SK-MEL-5 (cell line): ENCODE measurements at regions not wholly inside any gene's neighbourhood (a gene's known extent, or its start where the extent isn't known, plus 50 kb on each side); places are given as distances from the start of the nearest gene placed in this dataset.
"Not testable (repeated sequence)": the region's sequence is repeated elsewhere in the genome, so short reads cannot be mapped to it uniquely, and the experiment has no call there.

ENCODE experiments used
- DNase-seq: peaks from one replicate; pipeline ENCODE4 v3.0.0-alpha.2; 2016; ENCODE audit warnings: low read depth, low spot score
- in situ Hi-C: cut with HindIII; loops from 2 replicates; pipeline ENCODE4 v1.10.0; 2016; ENCODE audit warnings: low sequenced_read_pairs, high pct_unique_total_duplicates, low pct_unique_long_range_greater_than_20kb

- in situ Hi-C loops, DNase-seq: not testable (repeated sequence)
These were observed 81.1 kb downstream of the THSD1 start for GRCh38 chr13:52324831-52325230.

GRCh38 chr13:52319876-52320275, 86.1 kb downstream of the THSD1 start:
- no peak for DNase-seq
- in situ Hi-C loops = no loop called here

GRCh38 chr13:52309833-52310232, 96.1 kb downstream of the THSD1 start:
- DNase-seq, in situ Hi-C loops: not testable (repeated sequence)

DNA sequence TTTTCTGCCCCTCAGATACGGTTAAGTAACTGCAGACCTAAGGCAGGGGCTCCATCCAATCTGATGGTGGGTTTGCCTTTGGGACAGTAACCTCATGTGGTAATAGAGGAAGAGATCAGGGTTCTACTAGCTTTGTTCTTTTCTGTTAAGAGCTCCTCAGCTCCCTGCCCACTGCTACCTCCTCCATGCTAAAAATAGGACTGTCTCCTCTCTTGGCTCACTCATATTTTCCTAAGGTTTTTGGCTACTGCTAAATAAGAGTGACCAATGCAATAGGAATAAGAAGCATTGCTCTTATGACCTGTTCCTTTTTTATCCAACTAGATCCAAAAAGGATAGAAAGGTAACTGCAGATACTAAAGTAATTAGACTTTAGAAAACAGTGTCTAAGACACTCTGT, 99.6 kb downstream of the THSD1 start:
- in situ Hi-C loops = not testable (repeated sequence)

GRCh38 chr13:52303098-52303497, 102.9 kb downstream of the THSD1 start:
- DNase-seq, in situ Hi-C loops: not testable (repeated sequence)

More for the DNA sequence above, 99.6 kb downstream of the THSD1 start:
- not testable (repeated sequence) for DNase-seq

- in situ Hi-C loops, DNase-seq: not testable (repeated sequence)
These were observed 103.3 kb downstream of the THSD1 start for GRCh38 chr13:52302688-52303087.

DNA sequence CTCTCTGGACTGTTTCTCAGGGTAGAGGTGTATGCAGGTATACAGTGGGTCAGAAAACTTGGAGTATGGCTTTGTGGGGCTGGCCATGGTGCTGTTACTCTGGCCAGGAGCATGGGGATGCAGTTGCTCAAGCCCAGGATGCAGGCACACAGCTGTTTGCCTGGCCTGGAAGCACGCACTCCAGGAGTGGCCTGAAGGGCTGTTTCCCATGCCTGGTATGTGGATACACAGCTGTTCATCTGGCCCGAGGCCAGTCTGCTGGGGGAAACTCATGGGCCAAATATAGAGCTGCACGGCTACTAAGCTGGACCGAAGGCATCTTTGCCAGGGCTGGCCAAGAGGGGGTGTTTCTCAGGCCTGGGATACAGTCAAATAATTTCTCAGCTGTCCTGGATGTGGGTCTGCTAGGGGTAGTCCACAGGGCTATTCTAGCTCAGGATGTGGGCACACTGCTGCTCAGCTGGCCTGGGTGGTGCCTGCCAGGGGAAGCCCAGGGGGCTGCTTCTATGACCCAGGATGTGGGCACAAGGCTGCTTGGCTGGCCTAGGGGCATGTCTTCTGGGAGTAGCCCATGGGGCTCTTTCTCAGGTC, 104.1 kb downstream of the THSD1 start:
- in situ Hi-C loops, DNase-seq: not testable (repeated sequence)

GRCh38 chr13:52298079-52298661, 107.8 kb downstream of the THSD1 start:
- DNase-seq, in situ Hi-C loops: not testable (repeated sequence)

DNA sequence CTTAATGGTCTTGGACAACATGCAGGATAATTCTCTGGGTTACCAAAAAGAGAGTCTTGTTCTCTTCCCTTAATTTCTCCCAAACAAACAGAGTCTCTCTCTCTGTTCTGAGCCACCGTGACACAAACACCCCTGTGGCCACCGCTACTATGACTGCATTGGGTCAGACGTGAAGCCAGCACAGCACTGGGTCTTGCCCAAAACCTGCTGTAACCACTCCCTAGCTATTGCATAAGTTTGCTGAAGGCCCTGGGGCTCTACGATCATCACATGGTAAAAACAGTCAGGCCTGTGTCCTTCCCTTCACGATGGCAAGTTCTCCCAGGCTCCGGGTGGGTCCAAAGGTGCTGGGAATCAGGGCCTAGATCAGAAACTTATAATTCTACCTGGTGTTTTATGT, 117.1 kb downstream of the THSD1 start:
- in situ Hi-C loops, DNase-seq: not testable (repeated sequence)

- in situ Hi-C loops, DNase-seq: not testable (repeated sequence)
These were observed 122.0 kb upstream of the NEK3 start for GRCh38 chr13:52281387-52281786.

GRCh38 chr13:52279408-52279807, 120.0 kb upstream of the NEK3 start:
- in situ Hi-C loops, DNase-seq: not testable (repeated sequence)

- in situ Hi-C loops, DNase-seq: not testable (repeated sequence)
These were observed 94.9 kb upstream of the NEK3 start for GRCh38 chr13:52254299-52254698.

GRCh38 chr13:52240752-52241151, 81.4 kb upstream of the NEK3 start:
- DNase-seq, in situ Hi-C loops: not testable (repeated sequence)

DNA sequence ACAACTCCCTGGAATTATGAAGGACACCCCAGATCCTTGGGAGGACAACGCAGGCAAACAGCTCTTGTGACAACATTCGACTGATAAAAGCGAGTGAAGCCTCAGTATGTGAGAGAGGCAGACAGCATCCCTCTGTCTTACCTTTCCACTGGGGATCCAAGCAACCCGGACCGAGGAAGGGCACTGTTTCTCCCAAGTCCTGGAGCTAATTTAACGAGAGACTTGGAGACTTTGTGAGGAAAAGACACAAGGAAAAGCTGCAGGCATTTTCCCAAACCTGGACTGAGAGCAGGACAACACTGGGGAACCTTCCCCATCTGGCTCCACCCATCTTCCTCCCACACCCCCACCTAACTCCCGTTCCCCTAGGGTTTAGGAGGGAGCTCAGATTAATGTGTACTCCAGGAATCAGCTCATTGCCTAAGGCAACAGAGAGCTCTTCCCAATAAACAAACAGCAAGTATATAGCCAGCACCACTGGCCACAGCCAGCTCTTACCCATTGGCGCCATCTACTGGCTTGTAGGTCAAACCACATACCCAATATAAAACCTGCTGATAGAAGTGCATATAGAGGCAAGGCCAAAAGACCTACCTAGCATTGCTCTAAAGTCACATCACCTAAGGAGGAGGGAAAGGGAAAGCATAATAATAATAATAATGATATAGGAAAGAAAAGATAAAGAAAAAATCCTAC, 76.7 kb upstream of the NEK3 start:
- in situ Hi-C loops = not testable (repeated sequence)
- DNase-seq = peak; percentile 70

GRCh38 chr13:52234928-52235327, 75.5 kb upstream of the NEK3 start:
- DNase-seq, in situ Hi-C loops: not testable (repeated sequence)

GRCh38 chr13:52223063-52223462, 63.7 kb upstream of the NEK3 start:
- DNase-seq = peak; percentile 16
- in situ Hi-C loops = not testable (repeated sequence)

- in situ Hi-C loops, DNase-seq: not testable (repeated sequence)
These were observed 54.5 kb upstream of the NEK3 start for GRCh38 chr13:52213920-52214319.

DNA sequence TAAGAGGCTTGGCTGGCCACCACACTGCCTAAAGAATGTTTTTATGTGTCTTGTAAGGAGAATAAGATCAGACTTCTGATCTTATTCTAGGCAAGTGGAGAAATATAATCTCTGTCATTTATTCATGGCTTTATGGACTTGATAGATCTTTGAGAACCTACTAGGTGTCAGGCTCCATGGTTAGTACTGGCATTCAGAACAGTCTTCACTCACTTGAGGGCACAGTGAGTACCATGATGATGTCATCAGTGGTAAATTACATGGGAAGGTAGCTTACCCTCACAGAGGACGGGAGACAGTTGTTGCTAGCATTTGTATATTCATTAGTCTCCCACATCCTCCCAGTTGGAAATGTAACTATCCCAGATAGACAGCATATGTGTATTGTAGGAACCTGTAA, 53.5 kb upstream of the NEK3 start:
- in situ Hi-C loops, DNase-seq: not testable (repeated sequence)

DNA sequence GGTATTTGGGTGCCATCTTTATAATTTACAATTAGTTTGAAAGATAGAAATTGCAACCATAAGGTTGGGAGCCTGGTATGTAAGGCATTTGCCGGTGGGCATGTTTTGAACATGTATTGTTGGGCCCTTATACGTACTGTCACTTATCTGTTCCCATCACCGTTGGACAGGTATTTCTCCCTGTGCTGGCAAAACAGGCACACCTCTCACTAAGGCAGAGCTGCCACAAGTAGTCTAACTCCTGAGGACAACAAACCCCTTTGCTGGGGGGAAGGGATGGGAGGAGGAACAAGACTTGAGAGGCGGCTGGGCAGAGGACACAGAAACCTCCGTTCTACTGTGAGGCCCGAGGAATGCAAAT, 52.0 kb upstream of the NEK3 start:
- in situ Hi-C loops, DNase-seq: not testable (repeated sequence)
